Cardiac fibroblast (primary cell): ENCODE measurements at regions not wholly inside any gene's neighbourhood (a gene's known extent, or its start where the extent isn't known, plus 50 kb on each side); places are given as distances from the start of the nearest gene placed in this dataset.

ENCODE experiments used
- DNase-seq, 2 donors: peaks; one replicate each; pipeline versions ENCODE4 v3.0.0 to v3.0.0-alpha.2; 2010; ENCODE audit warnings: low read depth in 2 of 2
- H3K4me3 ChIP-seq, 2 donors: replicated peaks in 1 of 2; 1 replicate in 1 of 2; 2 replicates in 1 of 2; pipeline ENCODE4 v1.5.1; 2011; ENCODE audit warnings: low read depth in 2 of 2, low read length in 2 of 2, mild to moderate bottlenecking in 2 of 2, moderate library complexity in 1 of 2
- CTCF ChIP-seq: IDR thresholded peaks from one replicate; pipeline ENCODE4 v1.5.1; 2011; ENCODE audit warnings: low read depth, mild to moderate bottlenecking, low read length, inconsistent platforms

DNA sequence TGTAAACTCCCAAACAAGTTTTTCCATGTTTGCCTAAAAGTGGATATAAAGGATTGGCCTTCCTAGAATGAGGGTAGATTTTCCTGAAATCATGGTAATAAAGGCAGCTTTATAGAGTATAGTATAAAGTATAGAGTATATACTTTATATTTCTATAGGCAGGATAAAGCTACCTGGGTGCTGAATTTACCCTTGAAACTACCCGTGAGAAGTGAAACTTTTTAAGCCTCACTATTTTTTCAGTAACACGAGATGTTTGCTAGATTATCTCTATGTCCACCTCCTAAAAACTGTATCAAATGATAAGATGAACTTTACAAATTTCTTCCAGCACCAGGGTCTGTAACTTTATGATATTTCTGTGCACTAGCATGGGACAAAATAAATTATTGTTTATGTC, 340.0 kb upstream of the GALNTL6 start:
- no peak for TF ChIP-seq CTCF
- DNase-seq: no peak

GRCh38 chr4:171472230-171472629, 341.0 kb upstream of the GALNTL6 start:
- H3K4me3 ChIP-seq: no peak overlapping the region
- no peak for TF ChIP-seq CTCF
- DNase-seq: no peak

More for the DNA sequence above, 340.0 kb upstream of the GALNTL6 start:
- H3K4me3 ChIP-seq: no peak overlapping the region

- TF ChIP-seq CTCF: no peak
- no peak overlapping the region for H3K4me3 ChIP-seq
- DNase-seq: no peak
These were observed 348.7 kb upstream of the GALNTL6 start for GRCh38 chr4:171464499-171464898.

GRCh38 chr4:171461191-171461590, 352.0 kb upstream of the GALNTL6 start:
- no peak overlapping the region for H3K4me3 ChIP-seq
- no peak for DNase-seq
- no peak for TF ChIP-seq CTCF

GRCh38 chr4:171448919-171449481, 364.2 kb upstream of the GALNTL6 start:
- DNase-seq: no peak
- no peak overlapping the region for H3K4me3 ChIP-seq
- TF ChIP-seq CTCF: no peak

GRCh38 chr4:171448358-171448757, 364.8 kb upstream of the GALNTL6 start:
- no peak overlapping the region for H3K4me3 ChIP-seq
- no peak for TF ChIP-seq CTCF
- DNase-seq: no peak

DNA sequence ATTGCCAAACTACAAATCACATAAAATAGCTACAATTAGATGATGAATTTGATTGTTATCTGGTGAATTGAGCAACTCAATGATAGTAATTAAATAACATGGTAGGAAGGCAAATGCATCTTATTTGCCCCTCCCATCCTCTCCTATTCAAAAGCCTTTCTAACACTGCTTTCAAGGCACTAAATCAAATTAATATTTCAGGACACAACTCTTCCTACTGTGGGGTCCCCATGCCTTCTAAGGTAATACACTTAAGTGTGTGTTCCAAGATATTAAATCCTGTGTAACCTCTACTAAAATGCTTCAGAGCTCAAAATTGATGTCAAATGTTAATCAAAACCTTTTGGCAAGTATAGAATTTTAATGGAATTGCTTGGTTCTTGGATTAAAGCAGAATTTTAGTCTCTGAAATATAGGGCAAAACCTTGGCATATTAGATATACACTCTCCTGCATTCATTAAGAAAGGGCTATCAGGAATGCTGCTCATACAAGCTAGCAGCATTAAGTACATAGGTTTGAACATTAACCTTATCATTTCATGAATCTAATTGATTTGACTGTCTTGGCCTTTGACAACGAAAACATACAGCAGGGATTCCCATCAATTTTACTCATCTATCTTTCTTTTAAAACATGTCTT, 371.8 kb upstream of the GALNTL6 start:
- TF ChIP-seq CTCF: no peak
- no peak for DNase-seq
- H3K4me3 ChIP-seq: no peak overlapping the region
